Mesothelial cell of epicardium (in vitro differentiated cells): ENCODE measurements at regions not wholly inside any gene's neighbourhood (a gene's known extent, or its start where the extent isn't known, plus 50 kb on each side); places are given as distances from the start of the nearest gene placed in this dataset.
"Not testable (repeated sequence)": the region's sequence is repeated elsewhere in the genome, so short reads cannot be mapped to it uniquely, and the experiment has no call there.

Experiments used
- DNase-seq, 2 experiments: peaks; one replicate each; pipeline ENCODE4 v3.0.0; 2021; ENCODE audit warnings: low spot score in 2 of 2; ENCODE audit not compliant: unreplicated experiment in 2 of 2
- H3K27ac Mint-ChIP-seq: 2 replicates; pipeline ENCODE4 v1.8.0; 2021; ENCODE audit warnings: mixed read lengths
- H3K27me3 Mint-ChIP-seq: 2 replicates; pipeline ENCODE4 v1.8.0; 2021; ENCODE audit warnings: low read depth, mixed read lengths
- H3K36me3 Mint-ChIP-seq: 2 replicates; pipeline ENCODE4 v1.8.0; 2021; ENCODE audit warnings: mixed read lengths
- H3K4me1 Mint-ChIP-seq: 2 replicates; pipeline ENCODE4 v1.8.0; 2021; ENCODE audit warnings: mixed read lengths
- H3K4me3 Mint-ChIP-seq: 2 replicates; pipeline ENCODE4 v1.8.0; 2021; ENCODE audit warnings: mild to moderate bottlenecking, moderate library complexity, mixed read lengths
- H3K9me3 Mint-ChIP-seq: 2 replicates; pipeline ENCODE4 v1.8.0; 2021; ENCODE audit warnings: mixed read lengths
- TF ChIP-seq, protein P1 (sequence below): fragments of 200-600 bp; sonication (generic); IDR thresholded peaks from one replicate; pipeline ENCODE4 v1.5.0; 2021; ENCODE audit warnings: antibody characterized with exemption; ENCODE audit not compliant: unreplicated experiment

DNA sequence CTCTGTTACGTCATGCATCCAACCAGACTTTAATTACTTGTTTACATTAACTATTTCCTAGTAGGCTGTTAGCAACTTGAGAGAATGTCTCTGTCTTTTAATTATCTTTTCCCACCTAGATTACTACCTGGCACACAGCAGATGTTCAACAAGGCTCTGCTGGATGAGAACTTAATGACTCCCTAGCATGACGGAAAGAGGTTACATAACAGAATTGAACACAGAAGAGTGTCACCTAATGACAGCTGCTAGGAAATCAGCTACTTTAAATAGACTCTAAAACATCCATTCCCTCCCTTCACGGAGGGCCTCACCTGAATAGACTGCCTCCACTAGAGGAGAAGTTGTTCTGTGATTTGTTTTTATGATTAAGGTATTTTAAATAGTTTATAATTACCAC lies 110.8 kb downstream of the TEX29 start:
- TF ChIP-seq, protein P1, sequence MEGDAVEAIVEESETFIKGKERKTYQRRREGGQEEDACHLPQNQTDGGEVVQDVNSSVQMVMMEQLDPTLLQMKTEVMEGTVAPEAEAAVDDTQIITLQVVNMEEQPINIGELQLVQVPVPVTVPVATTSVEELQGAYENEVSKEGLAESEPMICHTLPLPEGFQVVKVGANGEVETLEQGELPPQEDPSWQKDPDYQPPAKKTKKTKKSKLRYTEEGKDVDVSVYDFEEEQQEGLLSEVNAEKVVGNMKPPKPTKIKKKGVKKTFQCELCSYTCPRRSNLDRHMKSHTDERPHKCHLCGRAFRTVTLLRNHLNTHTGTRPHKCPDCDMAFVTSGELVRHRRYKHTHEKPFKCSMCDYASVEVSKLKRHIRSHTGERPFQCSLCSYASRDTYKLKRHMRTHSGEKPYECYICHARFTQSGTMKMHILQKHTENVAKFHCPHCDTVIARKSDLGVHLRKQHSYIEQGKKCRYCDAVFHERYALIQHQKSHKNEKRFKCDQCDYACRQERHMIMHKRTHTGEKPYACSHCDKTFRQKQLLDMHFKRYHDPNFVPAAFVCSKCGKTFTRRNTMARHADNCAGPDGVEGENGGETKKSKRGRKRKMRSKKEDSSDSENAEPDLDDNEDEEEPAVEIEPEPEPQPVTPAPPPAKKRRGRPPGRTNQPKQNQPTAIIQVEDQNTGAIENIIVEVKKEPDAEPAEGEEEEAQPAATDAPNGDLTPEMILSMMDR, result no peak
- H3K27me3 Mint-ChIP-seq, result peaks cover 49% of the 10 kb centered on the region
- no peak overlapping the region for H3K4me3 Mint-ChIP-seq
- H3K27ac Mint-ChIP-seq, result no peak overlapping the region
- H3K4me1 Mint-ChIP-seq, result no peaks in the 10 kb centered on the region
- H3K36me3 Mint-ChIP-seq, result no peaks in the 10 kb centered on the region
- DNase-seq, result no peak
- peaks cover 5% of the 10 kb centered on the region for H3K9me3 Mint-ChIP-seq

GRCh38 chr13:111434578-111435159 lies 114.2 kb downstream of the TEX29 start:
- no peak overlapping the region for H3K27ac Mint-ChIP-seq
- H3K4me1 Mint-ChIP-seq, result no peaks in the 10 kb centered on the region
- no peak for DNase-seq
- H3K4me3 Mint-ChIP-seq, result no peak overlapping the region
- TF ChIP-seq, protein P1, result no peak
- peaks cover 5% of the 10 kb centered on the region for H3K9me3 Mint-ChIP-seq
- no peaks in the 10 kb centered on the region for H3K36me3 Mint-ChIP-seq
- peaks cover 42% of the 10 kb centered on the region for H3K27me3 Mint-ChIP-seq

DNA sequence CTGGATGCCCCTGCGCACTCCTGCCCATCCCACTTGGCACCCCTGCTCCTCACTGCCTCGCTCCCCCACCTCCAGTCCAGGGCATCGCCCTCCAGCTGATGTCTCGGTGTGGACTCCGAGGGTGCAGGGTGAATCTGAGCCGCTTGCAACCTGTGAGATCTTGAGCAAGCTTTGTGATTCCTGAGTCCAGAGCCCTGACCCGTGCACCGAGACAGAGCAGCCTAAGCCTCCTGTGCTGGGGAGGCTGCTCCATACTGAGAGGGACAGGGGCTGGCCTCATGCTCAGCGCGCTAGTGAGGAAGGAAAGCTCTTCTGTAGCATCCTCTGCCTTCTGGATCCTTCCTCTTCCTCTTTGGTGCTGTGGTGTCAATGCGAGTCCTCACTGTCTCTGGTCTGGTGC lies 116.0 kb downstream of the TEX29 start:
- H3K9me3 Mint-ChIP-seq, result peaks cover 5% of the 10 kb centered on the region
- H3K4me1 Mint-ChIP-seq, result no peaks in the 10 kb centered on the region

DNA sequence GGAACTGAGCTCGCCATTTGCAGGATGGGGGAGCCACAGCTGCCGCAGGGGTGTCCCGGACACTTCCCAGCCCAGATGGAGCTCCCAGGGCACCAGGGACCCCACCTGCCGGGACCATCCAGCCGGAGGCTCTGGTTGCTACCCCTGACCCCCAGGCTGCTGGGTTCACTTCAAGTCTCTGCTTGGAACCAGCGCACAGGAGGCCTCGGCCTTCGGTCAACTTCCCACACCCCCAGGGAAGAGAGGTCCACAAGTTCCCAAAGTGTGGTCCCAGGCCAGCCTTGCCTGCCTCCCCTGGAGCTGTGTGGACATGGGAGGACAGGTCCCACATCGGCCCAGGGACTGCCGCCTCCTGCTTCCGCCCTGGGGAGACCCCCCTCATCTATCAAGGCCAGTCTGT lies 117.0 kb downstream of the TEX29 start:
- TF ChIP-seq, protein P1, result no peak
- H3K36me3 Mint-ChIP-seq, result no peaks in the 10 kb centered on the region
- no peak for DNase-seq
- no peaks in the 10 kb centered on the region for H3K4me1 Mint-ChIP-seq
- H3K27ac Mint-ChIP-seq, result no peak overlapping the region
- no peak overlapping the region for H3K4me3 Mint-ChIP-seq
- H3K9me3 Mint-ChIP-seq, result peaks cover 5% of the 10 kb centered on the region
- H3K27me3 Mint-ChIP-seq, result peaks cover 38% of the 10 kb centered on the region

More for the DNA sequence above, 116.0 kb downstream of the TEX29 start:
- TF ChIP-seq, protein P1, result no peak
- Mint-ChIP-seq H3K27me3 (peaks cover 37% of the 10 kb centered on the region), H3K36me3 (no peaks in the 10 kb centered on the region), H3K4me3 (no peak overlapping the region), H3K27ac (no peak overlapping the region)
- no peak for DNase-seq

GRCh38 chr13:111437856-111438547 lies 117.6 kb downstream of the TEX29 start:
- Mint-ChIP-seq H3K36me3 (no peaks in the 10 kb centered on the region), H3K27ac (no peak overlapping the region), H3K4me3 (no peak overlapping the region), H3K4me1 (no peaks in the 10 kb centered on the region), H3K27me3 (peaks cover 40% of the 10 kb centered on the region), H3K9me3 (peaks cover 5% of the 10 kb centered on the region)
- TF ChIP-seq, protein P1, result no peak
- DNase-seq, result no peak

GRCh38 chr13:111440492-111440891 lies 120.0 kb downstream of the TEX29 start:
- DNase-seq, H3K36me3 Mint-ChIP-seq, H3K4me1 Mint-ChIP-seq, H3K9me3 Mint-ChIP-seq, H3K4me3 Mint-ChIP-seq, H3K27ac Mint-ChIP-seq: not testable (repeated sequence)
- H3K27me3 Mint-ChIP-seq, result peaks cover 38% of the 10 kb centered on the region
